ENCODE measurements at regions not wholly inside any gene's neighbourhood (a gene's known extent, or its start where the extent isn't known, plus 50 kb on each side); places are given as distances from the start of the nearest gene placed in this dataset.

- H3K4me3 ChIP-seq (ENCODE audit: low read depth in 1 of 3, low read length in 3 of 3), result no peak overlapping the region
- 20% methylated on average over 1 of the region's 1 CpG for WGBS
- H3K9ac ChIP-seq (ENCODE audit: low read depth in 1 of 2, low read length in 2 of 2), result no peak overlapping the region
- TF ChIP-seq RAD21 (IDR thresholded peaks at IDR 0.05) (no peak), GABPA (IDR thresholded peaks at IDR 0.05 in 1 of 2, conservative IDR thresholded peaks at IDR 0.05 in 1 of 2) (no peak), NR2F2 (IDR thresholded peaks at IDR 0.05) (no peak), TAF1 (conservative IDR thresholded peaks at IDR 0.05) (no peak), CTCF (IDR thresholded peaks at IDR 0.05; ENCODE audit: low read depth, low read length, missing input control) (no peak), FOXA2 (IDR thresholded peaks at IDR 0.05) (no peak), JUND (IDR thresholded peaks at IDR 0.05) (no peak), SP1 (IDR thresholded peaks at IDR 0.05) (no peak), HNF4A (conservative IDR thresholded peaks at IDR 0.05) (no peak), RXRA (IDR thresholded peaks at IDR 0.05) (no peak), ATF3 (IDR thresholded peaks at IDR 0.05) (no peak), HNF4G (IDR thresholded peaks at IDR 0.05) (no peak), MAX (IDR thresholded peaks at IDR 0.05) (no peak), YY1 (IDR thresholded peaks at IDR 0.05) (no peak)
- H3K36me3 ChIP-seq (ENCODE audit: control insufficient read depth in 4 of 4, insufficient read depth in 3 of 4, low read depth in 1 of 4, low read length in 3 of 4), result no peaks in the 10 kb centered on the region
- H3K9me3 ChIP-seq (ENCODE audit: control insufficient read depth in 4 of 4, low read length in 3 of 4), result no peaks in the 10 kb centered on the region
- H3K27ac ChIP-seq (ENCODE audit: low read depth in 1 of 2, low read length in 2 of 2), result no peak overlapping the region
- H3K27me3 ChIP-seq (ENCODE audit: control insufficient read depth in 4 of 4, insufficient read depth in 4 of 4, low read length in 3 of 4), result no peaks in the 10 kb centered on the region
- no peaks in the 10 kb centered on the region for H3K4me1 ChIP-seq (ENCODE audit: control insufficient read depth in 4 of 4, insufficient read depth in 4 of 4, low read length in 3 of 4)
- no peak for DNase-seq (ENCODE audit: low spot score)
Observed at GRCh38 chr13:83508771-83509301, 373.4 kb downstream of the SLITRK1 start.

GRCh38 chr13:83503424-83503823, 378.9 kb downstream of the SLITRK1 start:
- H3K27ac ChIP-seq (ENCODE audit: low read depth in 1 of 2, low read length in 2 of 2), result no peak overlapping the region
- H3K36me3 ChIP-seq (ENCODE audit: control insufficient read depth in 4 of 4, insufficient read depth in 3 of 4, low read depth in 1 of 4, low read length in 3 of 4), result no peaks in the 10 kb centered on the region
- DNase-seq (ENCODE audit: low spot score), result no peak
- WGBS, result 45% methylated on average over 1 of the region's 1 CpG
- no peak overlapping the region for H3K9ac ChIP-seq (ENCODE audit: low read depth in 1 of 2, low read length in 2 of 2)
- no peak overlapping the region for H3K4me3 ChIP-seq (ENCODE audit: low read depth in 1 of 3, low read length in 3 of 3)
- TF ChIP-seq CTCF (IDR thresholded peaks at IDR 0.05; ENCODE audit: low read depth, low read length, missing input control) (no peak), REST (IDR thresholded peaks at IDR 0.05) (no peak), RXRA (IDR thresholded peaks at IDR 0.05) (no peak), SP1 (IDR thresholded peaks at IDR 0.05) (no peak), TAF1 (conservative IDR thresholded peaks at IDR 0.05) (no peak), EGR1 (IDR thresholded peaks at IDR 0.05; ENCODE audit: low read depth in 2 of 2) (no peak), HNF4A (conservative IDR thresholded peaks at IDR 0.05) (no peak), NR2F2 (IDR thresholded peaks at IDR 0.05) (no peak), JUND (IDR thresholded peaks at IDR 0.05) (no peak), YY1 (IDR thresholded peaks at IDR 0.05) (no peak)
- H3K27me3 ChIP-seq (ENCODE audit: control insufficient read depth in 4 of 4, insufficient read depth in 4 of 4, low read length in 3 of 4), result no peaks in the 10 kb centered on the region
- H3K9me3 ChIP-seq (ENCODE audit: control insufficient read depth in 4 of 4, low read length in 3 of 4), result no peaks in the 10 kb centered on the region
- H3K4me1 ChIP-seq (ENCODE audit: control insufficient read depth in 4 of 4, insufficient read depth in 4 of 4, low read length in 3 of 4), result no peaks in the 10 kb centered on the region
